ENCODE measurements at regions not wholly inside any gene's neighbourhood (a gene's known extent, or its start where the extent isn't known, plus 50 kb on each side); places are given as distances from the start of the nearest gene placed in this dataset.

DNA sequence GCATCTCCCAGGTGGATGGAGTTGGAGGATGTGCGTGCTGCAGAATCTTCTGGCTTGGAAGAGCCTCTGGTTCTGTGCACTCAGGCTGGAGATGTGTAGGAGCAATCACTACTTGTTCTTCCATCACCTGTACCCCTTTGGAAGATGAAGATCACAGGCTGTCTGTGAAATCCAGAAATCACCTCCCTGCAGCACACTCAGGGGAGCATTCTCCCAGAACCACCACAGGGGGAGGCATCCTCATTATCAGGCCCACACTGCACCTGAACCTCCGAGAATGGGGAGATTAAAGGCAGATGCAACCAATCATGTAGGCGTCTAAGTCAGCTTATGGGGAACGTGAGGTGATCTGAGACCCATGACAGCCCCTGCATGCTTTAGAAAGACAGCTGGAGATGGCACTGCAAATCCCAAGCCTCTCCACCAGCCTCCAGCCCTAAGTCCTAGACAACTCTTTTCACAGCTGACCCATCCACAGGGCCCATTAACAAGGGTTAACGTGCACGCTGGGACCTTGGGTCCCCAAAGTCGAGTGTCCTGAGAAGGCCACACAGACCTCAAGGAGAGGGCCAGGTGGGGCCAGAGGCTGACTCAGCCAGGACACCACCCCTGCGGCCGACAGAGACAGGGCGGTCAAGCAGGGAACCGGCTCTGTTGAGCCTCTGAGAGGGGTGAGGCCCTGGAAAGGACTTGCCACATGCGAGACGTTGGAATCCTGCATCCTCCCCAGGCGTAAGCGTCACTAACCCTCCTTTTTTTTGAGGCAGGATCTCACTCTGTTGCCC, 314.9 kb downstream of the EIPR1 start:
- no peak for DNase-seq (ENCODE audit: low read depth)

DNA sequence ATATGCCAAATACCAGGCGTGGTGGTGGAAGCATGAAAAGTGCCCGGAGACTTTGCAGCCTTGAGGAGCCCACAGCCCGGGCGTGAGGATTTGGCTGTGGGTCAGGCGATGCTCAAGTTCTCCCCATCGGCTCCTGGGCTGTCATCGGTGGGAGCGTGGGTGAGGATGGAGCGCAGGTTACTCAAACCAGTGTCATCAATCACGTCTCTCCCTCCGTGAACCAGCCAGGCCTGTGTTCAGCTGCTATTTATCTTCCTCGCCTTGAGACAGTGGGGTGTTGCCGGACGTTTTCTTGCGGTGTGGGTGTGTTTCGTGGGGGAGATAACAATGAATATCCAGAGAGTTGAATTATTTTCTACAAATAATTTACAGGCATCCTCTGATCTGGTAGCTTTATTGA, 317.6 kb downstream of the EIPR1 start:
- DNase-seq (ENCODE audit: low read depth), result no peak

DNA sequence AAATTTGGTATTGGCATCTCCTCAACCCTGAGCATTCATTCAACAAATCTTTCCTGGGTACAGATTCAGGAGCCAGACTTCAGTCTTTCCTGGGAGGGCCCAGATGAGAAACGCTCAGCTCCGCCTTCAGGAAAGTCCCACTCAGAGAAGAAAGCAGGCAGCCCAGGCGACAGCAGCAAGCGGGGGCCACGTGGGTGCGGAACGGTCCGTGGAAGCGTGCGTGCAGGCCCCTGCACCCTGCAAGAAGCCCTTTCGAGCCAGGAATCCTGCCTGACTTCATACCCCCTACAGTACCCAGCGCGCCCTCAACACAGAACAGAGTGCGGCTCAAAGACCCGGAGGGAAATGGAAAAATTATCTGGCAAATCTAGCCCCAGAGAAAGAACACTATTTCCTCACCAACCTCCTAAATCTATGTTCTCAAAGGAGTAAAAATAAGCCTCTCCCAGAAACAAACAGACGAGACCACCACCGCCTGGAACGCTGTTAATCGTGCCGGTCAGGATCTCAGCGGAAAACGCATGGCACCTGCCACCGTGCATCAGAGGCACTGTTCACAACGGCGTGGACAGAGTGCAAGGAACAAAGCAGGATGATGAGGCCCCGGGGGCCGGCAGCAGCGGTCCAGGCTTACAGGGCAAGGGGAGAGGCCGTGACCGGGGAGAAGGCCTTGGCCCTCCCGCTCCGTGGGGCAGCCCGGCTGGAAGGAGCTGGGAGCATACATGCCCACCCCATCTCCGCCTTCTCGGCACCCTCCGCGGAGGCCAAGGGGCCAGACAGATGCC, 318.3 kb downstream of the EIPR1 start:
- DNase-seq (ENCODE audit: low read depth), result no peak

DNA sequence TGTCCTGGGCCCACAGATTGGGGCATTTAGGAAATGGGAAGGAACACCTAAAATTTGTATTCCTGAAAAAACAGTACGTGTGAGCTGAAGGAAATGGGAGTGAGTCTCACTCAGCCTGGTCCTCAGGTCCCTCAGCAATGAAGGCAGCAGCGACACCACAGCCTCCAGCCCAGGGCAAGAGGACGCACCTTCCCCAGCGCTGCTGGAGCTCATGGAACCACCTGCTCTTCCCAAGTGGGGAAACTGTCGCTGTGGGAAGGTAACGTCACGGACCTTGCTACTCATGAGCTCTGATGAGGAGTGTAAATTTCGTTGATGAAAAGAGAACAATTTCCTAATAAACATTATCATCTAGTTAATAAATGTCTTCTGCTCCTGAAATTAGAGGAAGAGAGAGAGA, 323.6 kb downstream of the EIPR1 start:
- no peak for DNase-seq (ENCODE audit: low read depth)

DNA sequence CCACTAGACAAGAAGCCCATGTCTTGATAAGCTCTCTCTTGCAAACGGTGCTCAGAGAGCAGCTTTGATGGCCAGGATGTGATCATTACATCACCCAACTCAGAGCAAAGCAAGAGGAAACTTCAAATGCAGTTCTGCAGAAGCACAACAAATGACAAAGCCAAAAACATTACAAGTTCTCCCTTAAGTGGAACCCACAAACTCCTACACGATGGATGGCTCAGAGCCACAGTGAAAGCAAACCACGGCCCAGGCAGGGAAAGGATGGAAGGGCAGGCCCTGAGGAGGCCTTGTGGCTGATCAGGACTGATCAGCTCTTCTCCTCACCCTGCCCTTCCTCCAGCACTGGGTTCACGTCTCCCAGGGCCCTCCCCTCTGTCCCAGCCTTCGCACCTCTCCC, 326.4 kb downstream of the EIPR1 start:
- no peak for DNase-seq (ENCODE audit: low read depth)

DNA sequence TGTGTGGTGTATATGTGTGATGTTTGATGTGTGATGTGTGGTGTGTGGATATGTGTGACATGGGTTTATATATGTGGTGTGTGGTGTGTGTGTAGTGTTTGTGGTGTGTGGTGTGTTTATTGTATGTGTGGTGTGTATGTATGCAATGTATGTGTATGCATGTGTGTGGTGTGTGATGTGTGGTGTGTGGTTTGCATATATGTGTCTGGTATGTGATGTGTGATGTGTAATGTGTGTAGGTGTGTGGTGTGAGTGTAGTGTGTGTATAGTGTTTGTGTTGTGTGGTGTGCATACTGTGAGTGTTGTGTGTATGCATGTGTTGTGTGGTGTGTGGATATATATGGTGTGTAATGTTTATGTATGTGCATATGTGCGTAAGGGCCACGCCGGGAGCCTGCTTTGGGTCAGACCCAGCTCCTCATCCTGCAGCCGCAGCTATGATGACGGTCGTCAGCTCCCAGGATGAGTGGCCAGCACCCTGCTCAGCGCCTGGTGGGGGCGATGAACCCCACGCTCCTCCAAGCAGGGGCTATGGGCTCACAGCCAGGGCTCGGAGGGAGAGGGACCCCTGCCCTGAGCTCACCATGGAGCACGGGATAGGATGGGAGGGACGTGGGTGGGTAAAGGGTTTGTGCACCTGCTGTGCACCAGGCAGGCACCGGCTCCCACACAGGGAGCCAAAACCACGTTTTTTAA, 331.3 kb downstream of the EIPR1 start:
- no peak for DNase-seq (ENCODE audit: low read depth)

DNA sequence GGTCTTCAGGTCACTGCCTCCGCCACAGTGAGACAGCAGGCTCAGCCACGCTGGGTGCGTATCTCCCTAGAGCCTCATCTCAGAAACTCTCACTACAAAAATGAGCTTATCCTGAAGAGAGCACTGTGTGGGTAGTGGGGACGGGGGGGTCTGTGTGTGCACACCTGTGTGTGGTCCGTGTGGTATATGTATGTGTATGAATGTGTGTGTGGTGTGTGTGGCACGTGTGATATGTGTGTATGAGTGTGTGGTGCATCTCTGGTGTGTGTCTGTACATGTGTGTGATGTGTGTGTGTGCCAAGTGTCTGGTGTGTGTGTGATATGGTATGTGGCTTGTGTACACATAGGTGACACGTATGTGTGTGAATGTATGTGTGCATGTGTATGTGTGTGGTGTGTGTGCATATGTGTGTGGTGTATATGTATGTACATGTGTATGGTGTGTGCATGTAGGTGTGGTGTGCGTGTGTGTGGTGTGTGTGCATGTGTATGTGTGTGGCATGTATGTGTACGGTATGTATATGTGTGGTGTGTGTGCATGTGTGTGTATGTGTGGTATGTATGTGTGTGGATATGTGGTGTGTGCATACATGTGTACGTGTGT, 332.2 kb downstream of the EIPR1 start:
- no peak for DNase-seq (ENCODE audit: low read depth)

DNA sequence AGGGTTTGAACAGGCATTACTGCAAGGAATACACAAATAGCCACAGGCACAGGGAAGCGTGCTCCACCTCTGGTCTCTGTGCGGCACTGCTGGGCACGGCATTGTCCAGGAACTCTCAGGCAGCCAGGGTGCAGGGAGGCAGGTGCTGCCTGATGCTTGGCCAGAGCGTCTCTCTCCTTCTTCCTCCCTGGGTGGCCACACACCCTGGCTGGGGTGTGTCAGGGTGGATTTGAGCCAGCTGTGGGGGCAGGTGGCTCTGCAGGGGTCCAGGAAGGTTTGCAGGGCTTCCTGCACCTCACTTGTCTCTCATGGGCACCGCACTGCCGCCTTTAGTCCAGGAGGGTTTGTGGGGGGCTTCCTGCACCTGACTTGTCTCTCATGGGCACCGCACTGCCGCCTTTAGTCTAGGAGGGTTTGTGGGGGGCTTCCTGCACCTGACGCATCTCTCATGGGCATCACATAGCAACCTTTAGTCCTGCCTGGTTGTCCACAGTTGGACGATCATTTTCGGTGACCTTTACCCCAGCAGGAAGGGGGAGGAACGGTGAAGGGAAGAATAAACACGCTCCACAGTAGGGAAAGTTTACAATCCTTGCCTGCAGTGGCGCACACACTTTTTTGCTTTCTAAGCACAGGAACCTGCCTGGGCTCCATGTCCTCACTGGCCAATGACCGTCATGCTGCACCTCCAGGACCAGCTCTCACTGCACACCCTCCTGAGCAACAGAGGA, 332.9 kb downstream of the EIPR1 start:
- no peak for DNase-seq (ENCODE audit: low read depth)

DNA sequence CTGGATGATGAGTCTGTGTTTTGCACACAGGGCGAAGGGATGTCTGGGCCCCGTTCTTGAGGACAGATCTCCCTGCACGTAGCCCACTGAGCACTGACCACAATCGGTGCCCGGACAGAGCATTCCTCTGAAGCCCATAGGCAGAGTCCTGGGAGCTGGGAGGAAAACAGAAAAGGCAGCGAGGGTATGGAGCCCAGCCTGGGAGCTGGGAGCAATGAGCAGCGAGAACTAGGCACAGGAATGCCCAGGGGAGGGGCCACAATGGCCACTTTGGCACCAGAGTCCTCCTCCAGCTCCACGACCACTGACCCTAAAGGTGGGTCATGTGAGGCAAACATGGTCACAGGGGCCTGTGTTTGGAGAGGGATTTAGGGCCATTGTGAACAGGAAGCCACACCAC, 333.9 kb downstream of the EIPR1 start:
- DNase-seq (ENCODE audit: low read depth), result no peak

DNA sequence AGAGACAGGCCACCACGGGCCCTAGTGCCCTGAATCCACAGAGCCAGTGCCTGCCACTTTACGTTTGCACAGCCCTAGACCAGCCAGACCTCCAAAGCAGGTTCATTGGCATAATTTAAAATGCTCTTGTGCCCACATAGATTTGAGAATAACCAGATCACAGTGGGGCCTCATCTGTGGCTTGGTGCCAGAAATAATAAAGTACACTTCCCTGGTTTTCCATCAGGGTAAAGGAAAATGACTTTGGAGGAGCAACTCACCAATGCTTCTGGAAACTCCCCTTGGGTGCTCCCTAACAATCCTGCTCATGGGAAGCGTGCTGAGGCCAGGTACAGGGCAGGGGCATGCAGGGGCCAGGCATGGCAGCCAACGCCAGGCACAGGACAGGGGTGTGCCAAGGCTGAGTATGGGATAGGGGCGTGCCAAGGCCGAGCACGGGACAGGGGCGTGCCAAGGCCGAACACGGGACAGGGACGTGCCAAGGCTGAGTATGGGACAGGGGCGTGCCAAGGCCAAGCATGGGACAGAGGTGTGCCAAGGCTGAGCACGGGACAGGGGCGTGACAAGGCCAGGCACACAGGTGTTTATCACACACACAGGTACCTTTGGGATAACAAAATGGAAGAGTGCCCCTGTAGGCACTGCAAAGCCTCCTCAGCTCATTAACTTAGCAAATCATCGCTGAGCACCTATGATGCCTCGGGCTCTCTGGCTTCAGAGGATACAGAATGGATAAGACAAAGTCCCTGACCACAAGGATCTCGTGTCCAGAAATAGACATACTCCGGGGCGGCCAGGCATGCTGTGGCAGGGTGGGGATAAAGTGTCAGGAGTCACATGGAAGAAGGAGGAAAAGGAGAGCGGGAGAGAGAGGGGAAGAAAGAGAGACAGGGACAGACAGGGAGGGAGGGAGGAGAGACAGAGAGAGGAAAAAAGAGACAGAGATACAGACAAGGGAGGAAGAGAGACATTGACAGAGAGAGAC, 334.7 kb downstream of the EIPR1 start:
- no peak for DNase-seq (ENCODE audit: low read depth)

DNA sequence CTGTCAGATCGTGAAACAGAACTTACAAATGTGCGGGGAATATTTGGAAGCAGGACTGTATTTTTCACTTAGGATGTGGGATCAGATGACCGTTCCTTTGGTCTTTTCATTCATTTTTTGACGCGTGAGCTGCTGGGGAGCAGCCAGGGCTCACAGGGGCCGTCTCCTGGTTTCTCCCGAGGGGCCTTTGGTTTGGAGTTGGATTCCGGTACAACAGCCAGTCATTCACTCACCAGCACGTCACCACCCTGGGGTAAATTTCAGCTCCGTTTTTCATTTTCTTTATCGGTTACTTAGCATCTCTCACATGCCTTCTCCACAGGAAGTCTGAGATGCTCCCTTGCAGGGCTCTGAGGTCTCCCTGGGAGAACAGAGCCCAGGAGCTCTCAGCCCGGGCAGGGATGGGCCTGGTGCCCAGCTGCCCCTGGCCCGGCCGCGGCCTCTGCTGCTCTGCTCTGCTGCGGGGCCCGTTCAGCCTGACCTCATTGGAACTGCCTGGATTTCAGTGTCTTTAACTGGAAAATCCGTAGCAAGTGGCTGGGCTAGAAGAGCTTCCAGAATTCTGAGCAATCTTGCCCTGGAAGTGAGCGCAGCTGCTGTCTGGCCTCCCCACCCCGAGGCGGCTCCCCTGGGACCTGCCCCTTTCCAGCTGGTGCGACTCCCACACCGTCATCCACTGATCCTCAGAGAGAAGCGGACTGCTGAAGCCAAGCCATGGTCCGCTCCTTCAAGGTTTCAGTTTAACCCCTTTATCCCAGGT, 335.6 kb downstream of the EIPR1 start:
- DNase-seq (ENCODE audit: low read depth), result no peak

DNA sequence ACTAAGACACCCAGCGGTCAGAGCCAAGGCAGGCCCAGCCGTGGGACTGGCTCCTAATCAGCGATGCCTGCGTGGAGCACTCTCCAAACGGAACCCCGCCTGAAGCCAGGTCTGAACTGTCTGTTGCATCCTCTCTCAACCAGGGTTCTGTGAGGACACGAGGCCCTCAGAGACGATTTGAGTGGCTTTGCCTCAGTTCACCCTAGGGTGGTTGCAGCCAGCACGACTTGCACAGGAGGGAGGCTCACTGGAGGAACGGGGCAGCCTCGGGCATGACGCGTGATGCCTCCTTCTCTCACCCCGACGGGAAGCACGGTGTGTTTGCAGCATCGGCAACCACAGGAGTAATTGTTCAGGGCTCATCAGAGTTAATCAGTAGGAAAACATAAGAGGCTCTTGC, 336.4 kb downstream of the EIPR1 start:
- DNase-seq (ENCODE audit: low read depth), result no peak

DNA sequence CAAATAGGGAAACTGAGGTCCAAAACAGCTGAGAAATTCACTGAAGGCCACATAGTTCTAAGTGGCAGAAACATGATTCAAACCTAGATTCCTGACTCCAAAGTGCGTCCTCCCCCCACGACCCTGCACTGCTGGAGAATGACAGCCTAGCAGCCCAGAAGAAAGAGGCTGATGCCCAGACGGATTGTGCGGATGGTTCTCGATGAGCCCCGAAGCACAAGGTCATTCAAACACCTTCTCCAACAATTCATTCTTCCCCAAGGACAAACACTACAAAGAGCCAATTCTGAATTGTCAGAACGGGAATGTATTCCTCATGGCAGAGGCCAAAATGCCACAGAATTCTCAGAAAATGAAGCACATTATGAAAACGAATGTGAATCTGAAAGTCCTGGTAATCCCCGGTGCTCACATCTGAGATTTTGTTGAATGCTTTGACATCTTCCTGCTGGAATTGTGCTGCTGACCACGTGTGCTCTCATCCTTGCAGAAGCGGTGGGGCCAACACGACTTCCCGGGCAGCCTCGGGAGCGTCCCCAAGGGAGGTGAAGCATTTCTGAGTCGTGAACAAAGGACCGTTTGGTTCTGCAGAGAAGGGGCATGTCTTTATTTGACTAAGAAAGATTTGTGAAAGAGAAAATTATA, 337.0 kb downstream of the EIPR1 start:
- DNase-seq (ENCODE audit: low read depth), result no peak

DNA sequence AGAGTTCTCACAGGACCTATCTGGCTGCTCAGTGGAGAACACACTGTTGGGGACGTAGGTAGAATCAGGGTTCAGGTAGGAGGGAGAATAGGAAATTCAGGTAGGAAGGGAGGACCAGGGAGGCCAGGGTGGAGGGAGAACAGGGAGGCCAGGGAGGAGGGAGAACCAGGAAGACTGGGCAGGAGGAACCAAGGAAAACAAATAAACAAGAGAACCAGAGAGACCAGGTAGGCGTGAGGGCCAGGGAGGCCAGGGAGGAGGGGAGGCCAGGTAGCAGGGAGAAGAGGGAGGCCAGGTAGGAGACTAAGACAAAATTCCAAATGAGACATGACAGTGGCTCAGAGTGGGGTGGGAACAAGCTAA, 337.6 kb downstream of the EIPR1 start:
- no peak for DNase-seq (ENCODE audit: low read depth)

DNA sequence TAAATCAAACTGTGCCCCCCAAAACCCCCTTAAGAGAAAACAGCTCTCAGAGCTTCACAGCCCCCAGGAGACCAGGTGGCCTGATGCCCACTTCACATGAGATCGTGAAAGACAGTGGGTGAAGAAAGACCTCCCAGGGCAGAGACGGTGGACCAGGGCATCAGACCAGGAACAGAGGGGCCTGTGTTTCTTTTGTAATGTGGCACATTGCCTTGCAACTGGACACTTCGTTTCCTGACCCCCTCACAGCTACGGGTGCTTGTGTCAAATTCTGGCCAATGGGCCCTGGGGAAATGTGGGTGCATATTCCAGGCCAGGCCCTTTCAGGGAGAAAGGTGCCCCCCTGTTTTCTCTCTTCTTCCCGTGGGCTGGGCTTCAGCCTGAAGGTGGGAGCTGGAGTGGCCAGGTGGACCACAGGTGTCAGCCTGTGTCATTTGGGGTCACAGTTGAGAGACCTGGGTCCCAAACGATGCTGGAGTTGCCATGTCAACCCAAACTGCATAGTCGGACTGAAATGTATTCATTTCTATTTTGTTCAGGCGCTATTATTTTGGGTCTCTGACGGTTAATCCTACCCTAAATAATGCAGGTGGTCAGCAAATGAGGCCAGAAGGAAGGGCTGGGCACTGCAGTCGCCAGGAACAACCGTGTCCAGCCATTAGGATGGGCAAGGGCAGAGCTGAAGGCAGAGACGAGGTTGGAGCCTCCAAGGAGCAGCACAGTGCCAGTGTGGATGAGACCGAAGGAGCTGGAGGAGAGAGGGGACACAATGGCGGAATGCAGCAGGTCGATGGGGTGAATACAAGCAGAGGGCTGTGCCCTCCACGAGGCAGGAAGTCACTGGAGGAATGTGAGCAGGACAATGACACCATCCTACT, 338.2 kb downstream of the EIPR1 start:
- no peak for DNase-seq (ENCODE audit: low read depth)

DNA sequence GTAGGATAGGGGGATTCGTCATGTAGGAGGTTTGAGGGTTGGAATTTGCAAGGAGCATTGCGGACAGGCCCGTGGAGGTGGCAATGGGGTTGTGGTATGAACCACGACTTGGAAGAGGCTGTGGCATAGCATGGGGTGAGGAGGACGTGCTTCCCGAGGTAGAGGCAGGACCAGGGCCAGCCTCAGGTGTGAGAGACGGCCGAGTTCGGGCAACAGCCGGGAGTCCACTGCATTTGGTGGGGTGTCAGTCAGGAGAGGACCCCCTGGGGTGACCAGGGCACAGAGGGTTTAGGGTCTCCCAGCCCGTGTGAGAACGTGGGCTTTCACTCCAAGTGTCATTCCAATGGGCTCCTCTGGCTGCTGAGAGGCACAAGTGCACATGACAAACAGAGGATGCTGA, 339.0 kb downstream of the EIPR1 start:
- no peak for DNase-seq (ENCODE audit: low read depth)

DNA sequence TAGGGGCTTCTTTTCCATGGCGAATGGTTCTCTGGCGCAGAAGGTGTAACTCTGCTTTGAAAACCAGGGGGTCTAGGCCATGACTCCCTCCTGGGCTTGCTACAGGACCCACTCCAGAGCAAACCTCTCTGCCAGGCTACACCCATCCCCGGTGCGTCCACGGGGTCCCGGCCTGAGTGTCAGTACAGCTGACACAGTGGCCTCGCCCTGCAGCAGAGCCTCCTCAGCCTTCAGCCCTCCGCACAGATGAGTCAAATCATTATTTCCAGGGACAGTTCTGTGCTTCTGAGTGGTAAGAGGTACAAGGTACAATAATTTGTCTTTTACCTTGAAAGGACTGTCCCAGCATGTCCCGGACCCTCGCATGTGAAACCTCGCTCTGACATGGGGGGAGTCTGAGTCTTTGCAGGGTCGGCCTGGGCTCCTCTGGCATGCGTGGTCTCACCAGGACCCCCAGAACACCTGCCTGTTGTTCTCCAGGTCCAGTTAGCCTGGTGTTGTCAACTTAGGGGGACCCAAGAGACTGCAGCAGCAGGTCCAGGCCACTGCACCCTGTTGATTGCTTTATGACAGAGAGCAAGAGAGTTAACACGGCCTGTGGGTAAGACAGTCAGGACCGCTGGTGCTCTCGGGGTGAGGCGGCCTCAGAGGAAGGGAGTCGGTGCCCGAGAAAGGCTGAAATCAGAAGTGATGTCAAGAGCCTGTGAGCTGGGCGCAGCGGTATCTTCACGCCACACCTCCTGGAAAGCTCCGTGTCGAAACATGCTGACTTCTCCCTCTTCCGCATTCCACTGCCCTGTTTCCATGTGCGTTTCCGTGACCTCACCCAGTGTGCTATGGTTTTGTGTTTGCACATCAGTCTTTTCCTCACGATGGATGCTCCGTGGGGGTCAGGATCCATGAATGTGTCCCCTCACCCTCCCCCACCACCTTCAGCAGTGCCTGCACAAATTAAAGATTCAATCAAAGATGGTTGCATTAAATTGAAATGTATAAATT, 340.1 kb downstream of the EIPR1 start:
- DNase-seq (ENCODE audit: low read depth), result no peak

Data from GM04503 (cell line).